ENCODE measurements at regions not wholly inside any gene's neighbourhood (a gene's known extent, or its start where the extent isn't known, plus 50 kb on each side); places are given as distances from the start of the nearest gene placed in this dataset.

DNA sequence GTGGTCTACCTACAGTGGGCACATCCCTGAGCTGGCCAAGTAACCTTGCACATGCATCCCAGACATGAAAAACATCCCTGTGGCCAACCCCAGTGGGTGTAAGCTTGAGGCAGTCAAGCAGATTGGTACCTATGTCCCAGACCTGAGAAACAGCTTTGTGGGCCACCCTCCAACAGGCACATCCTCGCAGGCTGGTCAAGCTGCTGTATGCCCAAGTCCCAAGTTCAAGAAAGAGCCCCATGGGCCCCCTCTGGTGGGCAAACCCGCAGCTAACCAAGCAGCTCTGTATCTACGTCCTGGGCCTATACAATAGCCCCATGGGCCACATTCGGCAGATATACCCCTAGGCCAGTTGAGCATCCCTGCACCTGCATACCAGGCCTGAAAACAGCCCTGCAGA lies 186.3 kb upstream of the GPR149 start:
- no peak for DNase-seq (ENCODE audit: extremely low read depth in 1 of 11, low read depth in 9 of 11, low spot score in 4 of 11)

DNA sequence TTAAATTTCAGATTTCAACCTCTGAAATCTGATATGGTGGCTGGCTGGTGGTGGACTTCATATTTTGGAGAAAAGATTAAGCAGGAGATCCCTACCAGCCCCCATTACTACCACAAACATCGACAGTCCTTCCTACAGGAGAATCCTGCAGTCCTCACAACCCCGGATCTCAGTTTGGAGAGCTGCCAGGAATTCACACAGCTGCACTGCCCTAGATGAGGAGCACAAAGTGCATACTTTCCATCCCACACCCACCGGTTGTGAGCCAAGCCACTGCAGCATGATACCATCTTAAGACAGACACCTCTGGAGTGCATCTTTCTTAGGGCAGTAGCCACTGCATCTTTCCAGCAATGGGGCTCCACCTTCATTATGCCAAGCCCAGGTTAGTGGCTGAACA lies 185.5 kb upstream of the GPR149 start:
- no peak for DNase-seq (ENCODE audit: extremely low read depth in 1 of 11, low read depth in 9 of 11, low spot score in 4 of 11)

- no peak for DNase-seq (ENCODE audit: extremely low read depth in 1 of 11, low read depth in 9 of 11, low spot score in 4 of 11)
Measured at GRCh38 chr3:154614601-154615000, 184.6 kb upstream of the GPR149 start.

DNA sequence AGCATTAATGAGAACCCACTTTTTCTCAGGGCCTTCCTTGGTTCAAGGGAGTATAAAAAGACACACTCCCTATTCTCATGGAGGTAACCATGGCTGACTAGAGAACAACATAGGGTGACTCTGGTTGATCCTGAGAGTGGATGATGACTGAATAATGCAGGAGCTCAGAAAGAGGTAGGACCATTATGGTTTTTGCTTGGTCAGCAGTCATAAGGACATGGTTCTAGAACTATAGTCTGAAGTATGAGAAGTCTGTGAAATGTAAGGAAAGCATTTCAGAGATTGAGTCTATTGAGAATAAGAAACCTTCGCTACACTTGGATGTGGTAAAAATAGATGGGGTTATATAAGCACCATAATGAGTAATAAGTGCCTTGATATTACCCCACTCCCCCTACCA lies 184.1 kb upstream of the GPR149 start:
- DNase-seq (ENCODE audit: extremely low read depth in 1 of 11, low read depth in 9 of 11, low spot score in 4 of 11), result no peak

DNA sequence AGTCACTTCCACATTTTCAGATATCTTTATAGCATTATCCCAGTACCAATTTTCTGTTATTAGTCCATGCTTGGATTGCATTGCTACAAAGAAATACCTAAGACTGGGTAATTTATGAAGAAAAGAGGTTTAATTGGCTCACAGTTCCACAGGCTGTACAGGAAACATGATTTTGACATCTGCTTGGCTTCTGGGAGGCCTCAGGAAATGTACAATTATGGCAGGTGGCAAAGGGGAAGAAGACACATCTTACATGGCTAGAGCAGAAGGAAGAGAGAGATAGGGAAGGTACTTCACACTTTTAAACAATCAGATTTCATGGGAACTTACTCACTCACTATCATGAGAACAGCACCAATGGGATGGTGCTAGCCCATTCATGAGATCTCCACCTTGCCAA lies 172.3 kb upstream of the GPR149 start:
- no peak for DNase-seq (ENCODE audit: extremely low read depth in 1 of 11, low read depth in 9 of 11, low spot score in 4 of 11)

DNA sequence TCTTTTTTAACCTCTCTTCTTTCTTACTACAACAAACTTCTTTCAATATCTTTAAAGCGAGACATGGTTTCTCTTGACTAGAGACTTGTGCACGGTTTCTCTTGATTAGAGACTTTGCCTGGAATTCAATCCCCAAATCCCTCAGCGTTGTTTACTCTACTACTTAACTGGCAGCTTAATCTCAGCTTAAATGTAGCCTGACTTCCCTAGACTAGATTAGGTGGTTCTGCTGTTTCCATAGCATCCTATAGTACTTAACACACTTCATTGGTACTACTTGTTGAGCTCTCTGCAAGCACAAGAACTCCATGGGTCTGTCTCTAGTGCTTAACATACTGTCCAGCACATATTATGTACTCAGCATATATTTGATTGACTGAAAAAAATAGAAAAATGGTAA lies 168.2 kb upstream of the GPR149 start:
- DNase-seq (ENCODE audit: extremely low read depth in 1 of 11, low read depth in 9 of 11, low spot score in 4 of 11), result no peak

- no peak for DNase-seq (ENCODE audit: extremely low read depth in 1 of 11, low read depth in 9 of 11, low spot score in 4 of 11)
Measured at GRCh38 chr3:154590675-154591384, 160.8 kb upstream of the GPR149 start.

GRCh38 chr3:154588831-154589230 lies 158.8 kb upstream of the GPR149 start:
- no peak for DNase-seq (ENCODE audit: extremely low read depth in 1 of 11, low read depth in 9 of 11, low spot score in 4 of 11)

GRCh38 chr3:154584974-154585373 lies 155.0 kb upstream of the GPR149 start:
- DNase-seq (ENCODE audit: extremely low read depth in 1 of 11, low read depth in 9 of 11, low spot score in 4 of 11), result no peak

DNA sequence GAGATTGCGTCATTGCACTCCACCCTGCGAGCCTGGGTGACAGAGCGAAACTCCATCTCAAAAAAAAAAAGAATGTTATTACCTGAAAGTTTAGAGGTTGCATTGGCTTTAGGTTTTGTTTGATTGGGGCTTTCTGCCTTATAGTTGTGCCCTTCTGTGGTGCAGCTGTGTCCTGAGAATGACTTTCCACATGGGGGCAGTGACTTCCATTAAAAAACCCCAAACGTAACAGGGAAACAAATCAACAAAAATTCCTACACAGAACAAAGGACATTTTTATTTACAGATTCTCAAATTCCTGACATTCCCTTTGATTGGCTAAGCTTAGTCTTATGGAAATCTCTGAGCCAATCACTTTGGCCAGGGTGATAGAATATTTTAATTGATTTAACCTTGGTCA lies 154.1 kb upstream of the GPR149 start:
- no peak for DNase-seq (ENCODE audit: extremely low read depth in 1 of 11, low read depth in 9 of 11, low spot score in 4 of 11)

- no peak for DNase-seq (ENCODE audit: extremely low read depth in 1 of 11, low read depth in 9 of 11, low spot score in 4 of 11)
Measured at GRCh38 chr3:154583086-154583634, 153.2 kb upstream of the GPR149 start.

DNA sequence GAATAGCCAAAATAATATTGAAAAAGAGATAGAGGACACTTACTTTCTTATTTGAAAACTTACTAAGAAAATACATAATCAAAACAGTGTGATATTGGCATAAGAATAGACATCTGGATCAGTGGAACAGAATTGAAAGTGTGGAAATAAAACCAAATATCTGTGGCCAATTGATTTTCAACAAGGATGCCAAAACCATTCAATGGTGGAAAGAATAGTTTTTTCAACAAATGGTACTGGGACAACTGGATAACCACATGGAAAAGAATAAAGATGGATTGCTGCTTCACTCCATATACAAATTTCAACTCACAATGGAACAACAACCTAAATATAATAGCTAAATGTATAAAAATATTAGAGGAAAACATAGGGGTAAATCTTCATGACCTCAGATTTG lies 152.5 kb upstream of the GPR149 start:
- no peak for DNase-seq (ENCODE audit: extremely low read depth in 1 of 11, low read depth in 9 of 11, low spot score in 4 of 11)

DNA sequence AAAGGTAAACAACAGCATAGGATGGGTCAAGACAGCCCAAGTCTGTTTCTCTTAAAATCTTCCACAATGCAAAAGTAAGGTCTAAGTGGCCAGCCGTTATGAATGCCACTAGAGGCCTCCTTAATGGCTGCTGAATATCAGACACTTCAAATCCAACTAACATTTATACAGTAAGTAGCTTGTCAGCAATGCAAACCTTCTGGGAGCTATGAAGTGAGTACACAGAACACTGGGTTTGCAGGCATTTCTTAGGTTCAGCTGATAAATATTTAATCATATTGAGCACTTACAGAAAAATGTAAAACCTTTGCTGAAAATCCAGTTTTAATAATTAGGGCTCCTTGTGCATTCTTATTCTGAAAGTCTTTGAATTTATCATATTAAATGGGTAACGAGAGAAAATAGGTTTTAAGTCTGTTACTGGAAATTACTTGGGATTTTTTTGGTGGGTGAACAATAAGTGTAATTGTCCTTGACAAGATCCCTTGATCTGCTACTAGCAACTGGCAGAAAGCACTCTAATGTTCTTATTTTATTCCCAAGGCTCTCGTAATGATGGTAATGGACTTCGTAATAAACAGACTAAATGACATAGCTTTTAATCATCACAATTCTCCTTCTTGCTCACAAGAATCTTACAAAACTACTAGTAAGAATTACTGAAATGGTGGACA lies 141.7 kb upstream of the GPR149 start:
- no peak for DNase-seq (ENCODE audit: extremely low read depth in 1 of 11, low read depth in 9 of 11, low spot score in 4 of 11)

DNA sequence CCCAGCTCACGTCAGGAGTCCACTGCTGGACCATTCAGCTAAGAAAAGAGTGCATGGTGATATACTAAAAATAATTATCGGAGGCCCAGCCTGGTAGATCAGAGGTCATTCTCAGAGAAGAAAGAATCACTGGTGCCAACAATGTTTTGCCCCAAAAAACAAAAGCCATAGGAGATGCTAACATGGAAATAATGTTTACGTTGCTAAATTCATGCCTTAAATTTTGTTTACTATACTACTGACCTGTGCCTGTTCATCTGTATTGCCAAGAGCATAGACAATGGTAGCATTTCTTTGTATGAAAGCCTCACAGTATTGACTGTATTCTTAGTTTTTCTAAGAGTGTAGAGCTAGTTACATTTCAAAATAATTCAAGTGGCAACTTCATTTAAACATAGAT lies 138.1 kb upstream of the GPR149 start:
- DNase-seq (ENCODE audit: extremely low read depth in 1 of 11, low read depth in 9 of 11, low spot score in 4 of 11), result no peak

GRCh38 chr3:154559623-154560022 lies 129.6 kb upstream of the GPR149 start:
- no peak for DNase-seq (ENCODE audit: extremely low read depth in 1 of 11, low read depth in 9 of 11, low spot score in 4 of 11)

DNA sequence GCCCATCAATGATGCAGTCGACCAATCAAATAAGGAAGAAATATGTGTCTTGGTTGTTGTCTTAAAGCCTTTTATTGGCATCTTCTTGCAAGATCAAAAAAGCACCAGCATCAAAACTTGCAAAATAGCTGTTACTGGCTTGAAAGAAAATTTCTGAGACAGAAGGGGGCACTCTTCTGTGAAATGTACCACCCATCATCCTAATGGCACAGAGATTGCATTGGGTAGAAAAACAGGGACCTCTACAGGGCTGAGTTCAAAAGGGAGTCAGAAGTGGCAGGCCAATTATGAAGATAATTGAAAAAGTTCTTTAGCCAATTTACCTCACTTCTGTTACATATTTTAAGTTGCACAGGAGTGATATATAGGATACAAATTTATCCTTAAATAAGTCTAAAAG lies 122.3 kb upstream of the GPR149 start:
- no peak for DNase-seq (ENCODE audit: extremely low read depth in 1 of 11, low read depth in 9 of 11, low spot score in 4 of 11)

- DNase-seq (ENCODE audit: extremely low read depth in 1 of 11, low read depth in 9 of 11, low spot score in 4 of 11), result no peak
Measured at GRCh38 chr3:154549391-154549790, 119.4 kb upstream of the GPR149 start.

GRCh38 chr3:154548341-154548740 lies 118.4 kb upstream of the GPR149 start:
- DNase-seq (ENCODE audit: extremely low read depth in 1 of 11, low read depth in 9 of 11, low spot score in 4 of 11), result no peak

DNA sequence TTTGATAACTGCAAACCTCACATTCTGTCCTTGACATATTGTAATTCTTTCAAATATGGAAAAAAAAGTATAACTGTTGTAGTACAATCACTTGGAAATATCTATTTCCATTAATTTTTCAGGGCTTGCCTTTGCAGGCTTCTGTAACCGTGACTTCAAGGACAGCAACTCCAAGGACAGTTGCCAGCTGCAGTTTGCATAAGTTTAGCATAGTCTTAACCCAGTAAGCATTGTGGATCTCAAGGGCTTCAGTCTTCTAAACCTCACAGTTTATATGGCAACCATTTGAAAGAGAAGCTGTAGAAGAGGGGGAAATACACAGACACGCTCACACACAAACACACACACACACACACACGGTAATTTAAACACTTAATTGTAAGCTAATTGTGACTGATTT lies 112.8 kb upstream of the GPR149 start:
- no peak for DNase-seq (ENCODE audit: extremely low read depth in 1 of 11, low read depth in 9 of 11, low spot score in 4 of 11)

DNA sequence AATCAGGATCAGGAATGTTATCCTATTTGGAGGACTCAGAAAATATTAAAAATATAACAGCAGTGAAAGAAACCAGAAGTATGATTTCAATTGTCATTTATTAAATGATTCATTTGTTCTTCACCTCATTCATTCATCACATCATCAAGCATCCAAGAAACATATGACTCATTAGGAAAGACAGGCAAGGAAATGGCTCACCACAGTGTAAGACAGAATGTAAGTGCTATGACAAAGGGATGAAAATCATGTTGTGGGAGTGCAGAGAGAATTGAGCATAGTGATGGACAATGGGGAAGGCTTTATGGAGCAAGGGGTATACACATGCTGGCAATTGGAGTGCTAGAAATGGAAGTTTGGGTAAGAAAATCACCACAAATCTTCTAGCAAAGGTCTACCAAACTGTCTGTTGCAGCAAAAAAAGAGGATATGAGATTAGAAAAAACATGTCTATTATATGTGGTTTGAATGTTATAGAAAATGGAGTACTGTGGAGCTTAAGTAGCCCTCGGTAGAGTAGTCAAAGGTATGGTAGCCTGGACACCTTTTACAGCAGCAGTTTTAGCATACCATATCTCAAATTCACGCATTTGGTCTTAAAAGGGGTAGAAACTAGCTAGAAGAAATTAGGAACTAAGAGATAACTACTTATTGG lies 111.1 kb upstream of the GPR149 start:
- no peak for DNase-seq (ENCODE audit: extremely low read depth in 1 of 11, low read depth in 9 of 11, low spot score in 4 of 11)

Measured in renal cortex interstitium (tissue), 11 donors.